ENCODE measurements at regions not wholly inside any gene's neighbourhood (a gene's known extent, or its start where the extent isn't known, plus 50 kb on each side); places are given as distances from the start of the nearest gene placed in this dataset.

GRCh38 chr13:42715909-42716308, 65.5 kb upstream of the FAM216B start:
- Histone ChIP-seq H3K27ac (no peak overlapping the region), H3K27me3 (no peaks in the 10 kb centered on the region), H3K36me3 (no peaks in the 10 kb centered on the region), H3K4me3 (no peak overlapping the region), H3K9me3 (no peaks in the 10 kb centered on the region), H3K4me1 (no peaks in the 10 kb centered on the region)
- intact Hi-C loops (cut with DNase I; ENCODE audit: low total_unique reads): no loop called here
- DNase-seq (ENCODE audit: low spot score in 2 of 2): no peak
- TF ChIP-seq POLR2A (IDR thresholded peaks at IDR 0.05): no peak
- TF ChIP-seq, protein P1, sequence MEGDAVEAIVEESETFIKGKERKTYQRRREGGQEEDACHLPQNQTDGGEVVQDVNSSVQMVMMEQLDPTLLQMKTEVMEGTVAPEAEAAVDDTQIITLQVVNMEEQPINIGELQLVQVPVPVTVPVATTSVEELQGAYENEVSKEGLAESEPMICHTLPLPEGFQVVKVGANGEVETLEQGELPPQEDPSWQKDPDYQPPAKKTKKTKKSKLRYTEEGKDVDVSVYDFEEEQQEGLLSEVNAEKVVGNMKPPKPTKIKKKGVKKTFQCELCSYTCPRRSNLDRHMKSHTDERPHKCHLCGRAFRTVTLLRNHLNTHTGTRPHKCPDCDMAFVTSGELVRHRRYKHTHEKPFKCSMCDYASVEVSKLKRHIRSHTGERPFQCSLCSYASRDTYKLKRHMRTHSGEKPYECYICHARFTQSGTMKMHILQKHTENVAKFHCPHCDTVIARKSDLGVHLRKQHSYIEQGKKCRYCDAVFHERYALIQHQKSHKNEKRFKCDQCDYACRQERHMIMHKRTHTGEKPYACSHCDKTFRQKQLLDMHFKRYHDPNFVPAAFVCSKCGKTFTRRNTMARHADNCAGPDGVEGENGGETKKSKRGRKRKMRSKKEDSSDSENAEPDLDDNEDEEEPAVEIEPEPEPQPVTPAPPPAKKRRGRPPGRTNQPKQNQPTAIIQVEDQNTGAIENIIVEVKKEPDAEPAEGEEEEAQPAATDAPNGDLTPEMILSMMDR (IDR thresholded peaks at IDR 0.05): no peak
- TF ChIP-seq POLR2AphosphoS5 (IDR thresholded peaks at IDR 0.05): no peak

DNA sequence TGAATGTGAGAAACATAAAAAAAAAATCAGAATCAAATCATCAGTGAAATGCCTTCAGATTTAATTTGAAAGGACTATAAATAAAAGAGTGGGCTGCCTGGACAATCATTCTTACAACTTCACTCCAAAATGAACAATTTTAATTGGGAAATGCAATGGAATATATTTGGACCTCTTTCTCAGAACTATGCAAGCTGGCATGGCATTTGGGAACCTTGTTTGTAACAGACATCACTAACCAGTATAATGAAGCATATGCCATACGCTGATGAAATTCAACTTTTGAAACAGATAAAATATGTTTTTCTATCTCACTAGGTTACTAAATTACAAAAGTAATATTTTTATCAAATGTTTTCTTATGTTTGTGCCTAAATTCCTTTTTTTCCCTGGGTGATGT, 64.2 kb upstream of the FAM216B start:
- H3K27me3 ChIP-seq: no peaks in the 10 kb centered on the region
- no peak overlapping the region for H3K4me3 ChIP-seq
- no peak for TF ChIP-seq POLR2A (IDR thresholded peaks at IDR 0.05)
- TF ChIP-seq POLR2AphosphoS5 (IDR thresholded peaks at IDR 0.05): no peak
- TF ChIP-seq, protein P1 (IDR thresholded peaks at IDR 0.05): no peak
- H3K27ac ChIP-seq: no peak overlapping the region
- no peaks in the 10 kb centered on the region for H3K36me3 ChIP-seq
- H3K4me1 ChIP-seq: no peaks in the 10 kb centered on the region
- intact Hi-C loops (cut with DNase I; ENCODE audit: low total_unique reads): no loop called here
- DNase-seq (ENCODE audit: low spot score in 2 of 2): no peak
- H3K9me3 ChIP-seq: no peaks in the 10 kb centered on the region

GRCh38 chr13:42720113-42720857, 61.1 kb upstream of the FAM216B start:
- Histone ChIP-seq H3K4me1 (no peaks in the 10 kb centered on the region), H3K36me3 (no peaks in the 10 kb centered on the region), H3K27ac (peak overlapping the region in 1 of 2 donors; percentile 46), H3K4me3 (no peak overlapping the region), H3K27me3 (no peaks in the 10 kb centered on the region), H3K9me3 (no peaks in the 10 kb centered on the region)
- intact Hi-C loops (cut with DNase I; ENCODE audit: low total_unique reads): no loop called here
- no peak for DNase-seq (ENCODE audit: low spot score in 2 of 2)
- TF ChIP-seq POLR2AphosphoS5 (IDR thresholded peaks at IDR 0.05) (peak in 2 of 3 donors; percentile 80 to 81), POLR2A (IDR thresholded peaks at IDR 0.05) (no peak)
- TF ChIP-seq, protein P1 (IDR thresholded peaks at IDR 0.05): no peak

- intact Hi-C loops (cut with DNase I; ENCODE audit: low total_unique reads): no loop called here
- no peak for DNase-seq (ENCODE audit: low spot score in 2 of 2)
- no peak overlapping the region for H3K4me3 ChIP-seq
- H3K4me1 ChIP-seq: no peaks in the 10 kb centered on the region
- no peak for TF ChIP-seq POLR2A (IDR thresholded peaks at IDR 0.05)
- TF ChIP-seq POLR2AphosphoS5 (IDR thresholded peaks at IDR 0.05): no peak
- TF ChIP-seq, protein P1 (IDR thresholded peaks at IDR 0.05): no peak
- no peaks in the 10 kb centered on the region for H3K9me3 ChIP-seq
- peak overlapping the region in 1 of 2 donors; percentile 46 for H3K27ac ChIP-seq
- H3K36me3 ChIP-seq: no peaks in the 10 kb centered on the region
- no peaks in the 10 kb centered on the region for H3K27me3 ChIP-seq
Observed at GRCh38 chr13:42720858-42721219, 60.5 kb upstream of the FAM216B start.

GRCh38 chr13:42722883-42723539, 58.4 kb upstream of the FAM216B start:
- H3K27me3 ChIP-seq: no peaks in the 10 kb centered on the region
- intact Hi-C loops (cut with DNase I; ENCODE audit: low total_unique reads): no loop called here
- TF ChIP-seq POLR2A (IDR thresholded peaks at IDR 0.05) (no peak), POLR2AphosphoS5 (IDR thresholded peaks at IDR 0.05) (no peak)
- TF ChIP-seq, protein P1 (IDR thresholded peaks at IDR 0.05): no peak
- H3K4me3 ChIP-seq: no peak overlapping the region
- no peak for DNase-seq (ENCODE audit: low spot score in 2 of 2)
- no peaks in the 10 kb centered on the region for H3K36me3 ChIP-seq
- H3K4me1 ChIP-seq: no peaks in the 10 kb centered on the region
- no peak overlapping the region for H3K27ac ChIP-seq
- peaks cover 0 to 6% of the 10 kb centered on the region in 2 donors for H3K9me3 ChIP-seq

All from breast epithelium (tissue), 4 donors.